ENCODE measurements at regions not wholly inside any gene's neighbourhood (a gene's known extent, or its start where the extent isn't known, plus 50 kb on each side); places are given as distances from the start of the nearest gene placed in this dataset.

GRCh38 chr2:13545320-13545719 lies 828.6 kb downstream of the TRIB2 start:
- TF ChIP-seq CTCF (IDR thresholded peaks at IDR 0.05; ENCODE audit: low read depth, low read length): no peak
- no peak overlapping the region for H3K4me3 ChIP-seq (ENCODE audit: low read depth, low read length)

GRCh38 chr2:13546131-13546530 lies 829.4 kb downstream of the TRIB2 start:
- no peak for TF ChIP-seq CTCF (IDR thresholded peaks at IDR 0.05; ENCODE audit: low read depth, low read length)
- no peak overlapping the region for H3K4me3 ChIP-seq (ENCODE audit: low read depth, low read length)

- H3K4me3 ChIP-seq (ENCODE audit: low read depth, low read length): no peak overlapping the region
Observed at GRCh38 chr2:13550285-13551231, 833.8 kb downstream of the TRIB2 start.

GRCh38 chr2:13558368-13558767 lies 841.6 kb downstream of the TRIB2 start:
- H3K4me3 ChIP-seq (ENCODE audit: low read depth, low read length): no peak overlapping the region
- no peak for TF ChIP-seq CTCF (IDR thresholded peaks at IDR 0.05; ENCODE audit: low read depth, low read length)

More at GRCh38 chr2:13550285-13551231, 833.8 kb downstream of the TRIB2 start:
- no peak for TF ChIP-seq CTCF (IDR thresholded peaks at IDR 0.05; ENCODE audit: low read depth, low read length)

- no peak for TF ChIP-seq CTCF (IDR thresholded peaks at IDR 0.05; ENCODE audit: low read depth, low read length)
- no peak overlapping the region for H3K4me3 ChIP-seq (ENCODE audit: low read depth, low read length)
Observed at GRCh38 chr2:13560322-13560721, 843.6 kb downstream of the TRIB2 start.

GRCh38 chr2:13572466-13572865 lies 855.7 kb downstream of the TRIB2 start:
- TF ChIP-seq CTCF (IDR thresholded peaks at IDR 0.05; ENCODE audit: low read depth, low read length): no peak
- H3K4me3 ChIP-seq (ENCODE audit: low read depth, low read length): no peak overlapping the region

- no peak overlapping the region for H3K4me3 ChIP-seq (ENCODE audit: low read depth, low read length)
- no peak for TF ChIP-seq CTCF (IDR thresholded peaks at IDR 0.05; ENCODE audit: low read depth, low read length)
Observed at GRCh38 chr2:13574831-13575230, 858.1 kb downstream of the TRIB2 start.
